GM12864 (cell line): ENCODE measurements at regions not wholly inside any gene's neighbourhood (a gene's known extent, or its start where the extent isn't known, plus 50 kb on each side); places are given as distances from the start of the nearest gene placed in this dataset.

Source experiments
- DNase-seq: peaks from one replicate; pipeline ENCODE4 v3.0.0-alpha.2; 2011; ENCODE audit warnings: low read depth
- H3K4me3 ChIP-seq: 2 replicates; pipeline ENCODE4 v1.5.1; 2011; ENCODE audit warnings: mild to moderate bottlenecking, low read depth, low read length, control low read depth
- CTCF ChIP-seq: IDR thresholded peaks from 2 replicates; pipeline ENCODE4 v1.5.1; 2011; ENCODE audit warnings: low read depth, mild to moderate bottlenecking, moderate library complexity, low read length, control low read depth, inconsistent platforms; ENCODE audit errors: missing control alignments

DNA sequence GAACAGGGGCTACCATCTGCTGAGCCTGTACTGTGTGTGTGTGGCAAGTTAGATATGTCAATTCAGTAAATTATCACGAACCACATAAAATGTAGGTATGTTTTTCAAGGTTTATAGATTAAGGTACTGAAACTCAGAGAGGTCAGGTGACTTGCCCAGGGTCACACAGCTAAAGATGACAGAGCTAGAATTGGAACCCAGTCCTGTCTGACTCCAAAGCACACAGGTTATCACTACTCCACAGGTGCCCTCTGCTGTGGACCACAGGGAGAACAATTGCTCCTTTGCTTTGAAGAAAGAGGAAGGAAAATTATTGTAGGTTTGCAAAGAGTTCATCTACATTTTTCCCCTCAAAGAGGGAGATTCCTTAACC is 229.7 kb upstream of the AGAP1 start:
- TF ChIP-seq CTCF: no peak
- H3K4me3 ChIP-seq: no peak overlapping the region
- DNase-seq: no peak

GRCh38 chr2:235264512-235264911 is 229.3 kb upstream of the AGAP1 start:
- H3K4me3 ChIP-seq: no peak overlapping the region
- no peak for DNase-seq
- TF ChIP-seq CTCF: no peak

DNA sequence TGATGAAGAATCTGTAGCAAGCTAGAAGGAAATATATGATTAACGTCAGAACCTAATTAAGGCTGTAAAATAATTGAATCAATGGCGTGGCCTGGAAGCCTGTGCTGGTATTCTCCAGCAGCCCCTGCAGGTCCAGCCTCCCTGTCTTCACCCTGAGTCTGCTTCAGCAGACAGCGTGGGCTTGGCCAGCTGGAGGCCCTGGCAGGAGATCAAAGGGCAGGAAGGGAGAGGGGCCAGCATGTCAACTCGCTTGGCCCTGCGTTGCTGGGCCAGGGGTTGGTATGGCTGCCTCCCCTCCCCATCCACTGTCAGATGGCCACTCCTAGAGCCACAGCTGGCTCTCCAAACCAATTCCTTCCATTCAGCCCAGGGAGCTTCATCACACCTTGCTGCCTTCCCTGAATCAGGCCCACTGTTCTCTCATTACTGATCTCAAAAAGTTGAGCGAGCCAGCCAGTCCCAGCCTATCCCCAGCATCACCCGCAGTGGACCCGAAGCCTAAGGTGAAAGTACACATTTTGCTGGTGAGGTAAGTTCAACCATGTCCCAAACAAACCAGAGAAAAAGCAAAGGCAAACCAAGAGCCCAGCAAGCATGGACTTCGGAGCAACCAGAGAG is 228.4 kb upstream of the AGAP1 start:
- no peak for DNase-seq
- TF ChIP-seq CTCF: no peak
- no peak overlapping the region for H3K4me3 ChIP-seq

- TF ChIP-seq CTCF: no peak
- DNase-seq: no peak
- H3K4me3 ChIP-seq: no peak overlapping the region
Measured at GRCh38 chr2:235267251-235267650, 226.6 kb upstream of the AGAP1 start.

DNA sequence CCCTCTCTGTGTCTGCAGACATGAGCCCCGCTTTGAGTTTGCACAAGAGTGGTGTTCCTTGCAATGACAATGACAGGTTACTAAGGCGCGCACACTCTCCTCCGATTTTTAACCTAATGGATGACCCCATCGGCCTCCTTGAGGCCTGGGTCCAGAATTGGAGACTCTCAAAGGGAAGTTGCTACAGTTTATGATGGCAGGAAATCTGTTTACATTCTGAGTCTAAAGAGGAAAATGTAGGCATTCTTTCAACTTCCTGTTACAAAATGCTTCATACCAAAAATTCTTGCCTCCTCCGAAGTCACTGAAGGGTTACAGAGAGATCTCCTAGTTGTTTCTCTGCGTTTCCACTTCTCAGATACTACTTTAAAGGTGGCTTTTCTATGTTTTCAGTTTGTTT is 225.3 kb upstream of the AGAP1 start:
- no peak for DNase-seq
- H3K4me3 ChIP-seq: no peak overlapping the region

GRCh38 chr2:235270291-235270690 is 223.6 kb upstream of the AGAP1 start:
- peak; percentile 7 for DNase-seq
- no peak overlapping the region for H3K4me3 ChIP-seq
- no peak for TF ChIP-seq CTCF

More for the DNA sequence above, 225.3 kb upstream of the AGAP1 start:
- no peak for TF ChIP-seq CTCF

DNA sequence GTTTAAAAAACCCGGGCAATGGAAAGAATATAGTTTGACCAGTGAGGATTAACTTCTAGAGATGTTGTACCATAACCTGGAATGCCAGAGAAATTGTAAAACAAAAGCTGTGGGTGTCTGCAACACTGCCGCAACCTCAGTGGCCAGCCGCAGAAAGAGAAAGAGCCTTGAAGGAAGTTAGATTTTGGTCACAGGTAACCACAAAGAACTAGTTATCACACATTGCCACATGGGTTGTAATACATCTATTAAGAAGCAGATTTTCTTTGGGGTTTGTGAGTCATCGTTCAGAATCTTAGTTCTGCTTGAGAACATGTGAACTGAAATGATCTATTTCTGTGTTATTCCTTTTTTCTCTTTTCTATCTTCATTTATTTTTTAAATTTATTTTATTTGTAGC is 222.9 kb upstream of the AGAP1 start:
- DNase-seq: peak; percentile 41
- H3K4me3 ChIP-seq: no peak overlapping the region
- no peak for TF ChIP-seq CTCF
